HepG2 (cell line): ENCODE measurements at regions not wholly inside any gene's neighbourhood (a gene's known extent, or its start where the extent isn't known, plus 50 kb on each side); places are given as distances from the start of the nearest gene placed in this dataset.

Source experiments
- ATAC-seq: fragments of 200-7000 bp; cut with Tn5 transposase; 3 replicates; pipeline ENCODE4 v1.9.1; 2020; ENCODE audit warnings: mild to moderate bottlenecking, moderate library complexity
- BruUV-seq: library from RNA; stranded (reverse); fragments of 400-500 nt; replicated peaks from 2 replicates; lab custom pipeline; 2021; lab: Mats Ljungman, UMichigan
- CTCF ChIA-PET: fragments of 300-600 bp; formaldehyde crosslinking; extraction: SDS; loops from one replicate; lab custom pipeline; 2021; ENCODE audit warnings: low total read pairs, inconsistent platforms, low intra/inter-chr PET ratio; lab: Yijun Ruan, JAX
- POLR2A ChIA-PET: fragments of 350-600 bp; sonication (Branson Sonifier 250); formaldehyde crosslinking; loops from one replicate; lab custom pipeline; 2020; ENCODE audit warnings: antibody characterized with exemption, inconsistent platforms; lab: Yijun Ruan, JAX
- DNase-seq: peaks from one replicate; pipeline ENCODE4 v3.0.0-alpha.2; 2015; ENCODE audit warnings: low spot score
- FAIRE-seq: peaks from 3 replicates; lab custom pipeline; 2011; peaks lifted over from hg19 to GRCh38; lab: Jason Lieb, UNC
- H2AFZ ChIP-seq: one replicate; pipeline ENCODE4 v1.6.1; 2011; ENCODE audit warnings: low read length, inconsistent platforms
- H3K27ac ChIP-seq: fragments of 300-600 bp; 3 replicates; pipeline ENCODE4 v1.8.0; 2011; ENCODE audit warnings: mixed run types, mild to moderate bottlenecking, mixed read lengths, low read length, inconsistent platforms; ENCODE audit not compliant: insufficient read depth; ENCODE audit errors: extremely low read length
- H3K27me3 ChIP-seq, 2 experiments: fragments of 200-600 bp in 1 of 2; 2 replicates in 1 of 2; 3 replicates in 1 of 2; pipeline versions ENCODE4 v1.6.0 to v1.8.0; 2011; ENCODE audit warnings: low read length in 2 of 2, mild to moderate bottlenecking in 2 of 2, moderate library complexity in 2 of 2, inconsistent platforms in 1 of 2; ENCODE audit not compliant: insufficient read depth in 2 of 2, control insufficient read depth in 1 of 2
- H3K36me3 ChIP-seq, 2 experiments: fragments of 200-600 bp in 1 of 2; replicated peaks in 1 of 2; 2 replicates in 1 of 2; 3 replicates in 1 of 2; pipeline versions ENCODE4 v1.5.1 to v1.8.0; 2011; ENCODE audit warnings: low read length in 2 of 2, inconsistent platforms in 1 of 2; ENCODE audit not compliant: insufficient read depth in 2 of 2, control insufficient read depth in 1 of 2
- H3K4me1 ChIP-seq: 2 replicates; pipeline ENCODE4 v1.5.1; 2012; ENCODE audit warnings: low read length, inconsistent platforms; ENCODE audit not compliant: insufficient read depth
- H3K4me2 ChIP-seq: 2 replicates; pipeline ENCODE4 v1.6.0; 2011; ENCODE audit warnings: low read depth, low read length, inconsistent platforms
- H3K4me3 ChIP-seq, 3 experiments: fragments of 200-600 bp in 1 of 3; sonication (generic), shearing (Covaris generic) in 1 of 3; replicated peaks in 1 of 3; 2 replicates each; pipeline ENCODE4 v1.5.1; 2011 to 2016; ENCODE audit warnings: low read length in 3 of 3, inconsistent platforms in 2 of 3, low read depth in 2 of 3, mild to moderate bottlenecking in 2 of 3, control low read depth in 1 of 3, mixed read lengths in 1 of 3; ENCODE audit not compliant: insufficient read depth in 1 of 3
- H3K79me2 ChIP-seq: one replicate; pipeline ENCODE4 v1.6.1; 2011; ENCODE audit warnings: low read length, inconsistent platforms; ENCODE audit not compliant: insufficient read depth
- H3K9ac ChIP-seq: 2 replicates; pipeline ENCODE4 v1.6.0; 2011; ENCODE audit warnings: mild to moderate bottlenecking, low read depth, low read length, inconsistent platforms; ENCODE audit not compliant: insufficient read depth
- H3K9me3 ChIP-seq: 2 replicates; pipeline ENCODE4 v1.5.1; 2012; ENCODE audit warnings: mild to moderate bottlenecking, low read length
- H4K20me1 ChIP-seq: 2 replicates; pipeline ENCODE4 v1.6.0; 2011; ENCODE audit warnings: inconsistent platforms, mild to moderate bottlenecking, low read length, moderate library complexity; ENCODE audit not compliant: insufficient read depth
- ATF5 ChIP-seq: sonication (generic); formaldehyde crosslinking; IDR thresholded peaks from 2 replicates; pipeline ENCODE4 v1.4.0; 2020; ENCODE audit warnings: mild to moderate bottlenecking, low read depth, missing genetic modification reagents
- KLF9 ChIP-seq: IDR thresholded peaks from 2 replicates; pipeline ENCODE4 v1.6.1; 2016; ENCODE audit warnings: low read depth
- NFE2L2 ChIP-seq: fragments of 150-350 bp; IDR thresholded peaks from 2 replicates; pipeline ENCODE4 v1.6.1; 2014; ENCODE audit warnings: low read length
- PAX8 ChIP-seq: sonication (generic); formaldehyde crosslinking; IDR thresholded peaks from 2 replicates; pipeline ENCODE4 v1.8.0; 2022; ENCODE audit warnings: mild to moderate bottlenecking, missing genetic modification reagents, borderline replicate concordance
- RORA ChIP-seq: sonication (generic); formaldehyde crosslinking; IDR thresholded peaks from 2 replicates; pipeline ENCODE4 v1.5.0; 2020; ENCODE audit warnings: mild to moderate bottlenecking, missing genetic modification reagents, moderate library complexity
- SIN3B ChIP-seq: fragments of 150-350 bp; IDR thresholded peaks from 2 replicates; pipeline ENCODE4 v1.6.1; 2014; ENCODE audit warnings: low read length
- SP5 ChIP-seq: IDR thresholded peaks from 2 replicates; pipeline ENCODE4 v1.6.1; 2016; ENCODE audit warnings: low read depth, borderline replicate concordance
- SSRP1 ChIP-seq: IDR thresholded peaks from 2 replicates; pipeline ENCODE4 v1.6.1; 2016; ENCODE audit warnings: control low read depth
- ZNF121 ChIP-seq: sonication (generic); formaldehyde crosslinking; IDR thresholded peaks from 2 replicates; pipeline ENCODE4 v1.5.0; 2020; ENCODE audit warnings: mild to moderate bottlenecking, missing genetic modification reagents
- ZNF124 ChIP-seq: sonication (generic); formaldehyde crosslinking; IDR thresholded peaks from 2 replicates; pipeline ENCODE4 v1.4.0; 2020; ENCODE audit warnings: missing genetic modification reagents
- ZNF180 ChIP-seq: sonication (generic); formaldehyde crosslinking; IDR thresholded peaks from 2 replicates; pipeline ENCODE4 v1.4.0; 2020; ENCODE audit warnings: low read depth, missing genetic modification reagents, borderline replicate concordance
- ZNF484 ChIP-seq: sonication (generic); formaldehyde crosslinking; IDR thresholded peaks from 2 replicates; pipeline ENCODE4 v1.5.1; 2020; ENCODE audit warnings: mild to moderate bottlenecking, low read depth, missing genetic modification reagents, borderline replicate concordance
- ZNF557 ChIP-seq: sonication (generic); formaldehyde crosslinking; IDR thresholded peaks from 2 replicates; pipeline ENCODE4 v1.4.0; 2020; ENCODE audit warnings: missing genetic modification reagents
- ZNF749 ChIP-seq: sonication (generic); formaldehyde crosslinking; IDR thresholded peaks from 2 replicates; pipeline ENCODE4 v1.8.0; 2022; ENCODE audit warnings: mild to moderate bottlenecking, missing genetic modification reagents, moderate library complexity, borderline replicate concordance
- WGBS: methylation state at CpG from one replicate; pipeline ENCODE4 v1.1.6; 2017; ENCODE audit warnings: low lambda C conversion rate; 5-methylcytosine and 5-hydroxymethylcytosine counted together
- in situ Hi-C: cut with HindIII; loops from 2 replicates; pipeline ENCODE4 v1.10.0; 2017; ENCODE audit warnings: low pct_unique_long_range_greater_than_20kb; ENCODE audit not compliant: extremely low pct_ligation_motif_present
- intact Hi-C: fragments of 100-400 bp; cut with micrococcal nuclease; formaldehyde crosslinking; loops from one replicate; pipeline ENCODE4 v1.10.0; 2022; ENCODE audit not compliant: unreplicated experiment
- TF ChIP-seq, protein P1 (sequence below): sonication (generic); formaldehyde crosslinking; IDR thresholded peaks from 2 replicates; pipeline ENCODE4 v1.4.0; 2020; ENCODE audit warnings: missing genetic modification reagents
- TF ChIP-seq, protein P2 (sequence below): sonication (generic); formaldehyde crosslinking; IDR thresholded peaks from 2 replicates; pipeline ENCODE4 v1.8.1; 2023; ENCODE audit warnings: mild to moderate bottlenecking, inconsistent platforms, moderate library complexity, missing genetic modification reagents, borderline replicate concordance
- TF ChIP-seq, protein P3 (sequence below): sonication (generic); formaldehyde crosslinking; IDR thresholded peaks from 2 replicates; pipeline ENCODE4 v1.5.1; 2020; ENCODE audit warnings: mild to moderate bottlenecking, missing genetic modification reagents, borderline replicate concordance

GRCh38 chr10:42955493-42955889 is 121.4 kb upstream of the RET start:
- POLR2A ChIA-PET: no interaction called here
- Histone ChIP-seq H3K9ac (no peak overlapping the region), H2AFZ (no peak overlapping the region), H3K27me3 (peaks cover 3 to 28% of the 10 kb centered on the region in 2 experiments; a peak in 4 of 5 replicates), H3K4me1 (peaks cover 7% of the 10 kb centered on the region), H3K9me3 (no peaks in the 10 kb centered on the region), H4K20me1 (no peaks in the 10 kb centered on the region), H3K36me3 (no peaks in the 10 kb centered on the region), H3K79me2 (no peaks in the 10 kb centered on the region), H3K4me3 (no peak overlapping the region), H3K27ac (no peak overlapping the region), H3K4me2 (no peak overlapping the region)
- no peak for TF ChIP-seq KLF9 (CRISPR knock-in tag)
- no peak for ATAC-seq
- CTCF ChIA-PET: no interaction called here
- no peak for DNase-seq
- BruUV-seq: no TSS peak
- 0% methylated on average over 2 of the region's 3 CpGs for WGBS
- FAIRE-seq: no peak
- intact Hi-C loops: no loop called here
- in situ Hi-C loops: no loop called here

DNA sequence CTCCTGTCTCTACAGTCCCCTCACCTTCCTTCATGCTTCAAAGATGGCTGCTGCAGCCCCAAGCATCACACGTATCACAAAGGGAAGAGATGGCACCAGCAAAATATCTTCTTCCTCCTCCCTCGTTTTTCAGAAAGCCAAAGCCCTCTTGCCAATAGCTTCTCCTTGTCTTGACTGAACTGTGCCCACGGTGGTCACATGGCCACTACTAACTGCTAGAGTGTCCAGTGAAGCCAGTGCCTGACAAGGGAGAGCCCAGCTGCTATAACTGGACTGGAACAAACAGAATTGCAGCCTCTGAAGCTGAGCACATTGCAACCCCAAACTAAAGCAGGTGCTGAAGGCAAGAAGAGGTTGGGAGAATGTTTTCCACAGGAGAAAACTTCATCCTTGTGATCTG is 120.8 kb upstream of the RET start:
- Histone ChIP-seq H4K20me1 (no peaks in the 10 kb centered on the region), H2AFZ (no peak overlapping the region), H3K79me2 (no peaks in the 10 kb centered on the region), H3K27me3 (peaks cover 1 to 23% of the 10 kb centered on the region in 2 experiments; a peak in 4 of 5 replicates), H3K36me3 (no peaks in the 10 kb centered on the region), H3K9me3 (no peaks in the 10 kb centered on the region), H3K9ac (no peak overlapping the region), H3K4me2 (no peak overlapping the region), H3K4me3 (no peak overlapping the region), H3K4me1 (peaks cover 7% of the 10 kb centered on the region), H3K27ac (no peak overlapping the region)
- intact Hi-C loops (no loop called here), in situ Hi-C loops (no loop called here)
- ChIA-PET CTCF (no interaction called here), POLR2A (no interaction called here)
- no peak for ATAC-seq
- FAIRE-seq: no peak
- no TSS peak for BruUV-seq
- DNase-seq: no peak
- WGBS: 12% methylated on average over 3 of the region's 3 CpGs
- no peak for TF ChIP-seq RORA (CRISPR knock-in tag)
- no peak for TF ChIP-seq NFE2L2
- no peak for TF ChIP-seq ZNF180 (CRISPR knock-in tag)
- no peak for TF ChIP-seq ZNF557 (CRISPR knock-in tag)
- TF ChIP-seq ATF5 (CRISPR knock-in tag): no peak
- TF ChIP-seq, protein P1, sequence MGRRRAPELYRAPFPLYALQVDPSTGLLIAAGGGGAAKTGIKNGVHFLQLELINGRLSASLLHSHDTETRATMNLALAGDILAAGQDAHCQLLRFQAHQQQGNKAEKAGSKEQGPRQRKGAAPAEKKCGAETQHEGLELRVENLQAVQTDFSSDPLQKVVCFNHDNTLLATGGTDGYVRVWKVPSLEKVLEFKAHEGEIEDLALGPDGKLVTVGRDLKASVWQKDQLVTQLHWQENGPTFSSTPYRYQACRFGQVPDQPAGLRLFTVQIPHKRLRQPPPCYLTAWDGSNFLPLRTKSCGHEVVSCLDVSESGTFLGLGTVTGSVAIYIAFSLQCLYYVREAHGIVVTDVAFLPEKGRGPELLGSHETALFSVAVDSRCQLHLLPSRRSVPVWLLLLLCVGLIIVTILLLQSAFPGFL: no peak
- no peak for TF ChIP-seq ZNF124
- TF ChIP-seq PAX8 (CRISPR knock-in tag): no peak
- TF ChIP-seq ZNF484 (CRISPR knock-in tag): no peak
- no peak for TF ChIP-seq ZNF749 (CRISPR knock-in tag)
- no peak for TF ChIP-seq SP5 (CRISPR knock-in tag)
- TF ChIP-seq, protein P2, sequence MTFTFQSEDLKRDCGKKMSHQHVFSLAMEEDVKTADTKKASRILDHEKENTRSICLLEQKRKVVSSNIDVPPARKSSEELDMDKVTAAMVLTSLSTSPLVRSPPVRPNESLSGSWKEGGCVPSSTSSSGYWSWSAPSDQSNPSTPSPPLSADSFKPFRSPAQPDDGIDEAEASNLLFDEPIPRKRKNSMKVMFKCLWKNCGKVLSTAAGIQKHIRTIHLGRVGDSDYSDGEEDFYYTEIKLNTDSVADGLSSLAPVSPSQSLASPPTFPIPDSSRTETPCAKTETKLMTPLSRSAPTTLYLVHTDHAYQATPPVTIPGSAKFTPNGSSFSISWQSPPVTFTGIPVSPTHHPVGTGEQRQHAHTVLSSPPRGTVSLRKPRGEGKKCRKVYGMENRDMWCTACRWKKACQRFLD (CRISPR knock-in tag): no peak
- TF ChIP-seq, protein P3, sequence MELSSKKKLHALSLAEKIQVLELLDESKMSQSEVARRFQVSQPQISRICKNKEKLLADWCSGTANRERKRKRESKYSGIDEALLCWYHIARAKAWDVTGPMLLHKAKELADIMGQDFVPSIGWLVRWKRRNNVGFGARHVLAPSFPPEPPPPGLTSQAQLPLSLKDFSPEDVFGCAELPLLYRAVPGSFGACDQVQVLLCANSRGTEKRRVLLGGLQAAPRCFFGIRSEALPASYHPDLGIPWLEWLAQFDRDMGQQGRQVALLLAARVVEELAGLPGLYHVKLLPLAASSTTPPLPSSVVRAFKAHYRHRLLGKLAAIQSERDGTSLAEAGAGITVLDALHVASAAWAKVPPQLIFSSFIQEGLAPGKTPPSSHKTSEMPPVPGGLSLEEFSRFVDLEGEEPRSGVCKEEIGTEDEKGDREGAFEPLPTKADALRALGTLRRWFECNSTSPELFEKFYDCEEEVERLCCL (CRISPR knock-in tag): no peak
- no peak for TF ChIP-seq SSRP1
- no peak for TF ChIP-seq SIN3B
- TF ChIP-seq ZNF121 (CRISPR knock-in tag): no peak
